ENCODE measurements at regions not wholly inside any gene's neighbourhood (a gene's known extent, or its start where the extent isn't known, plus 50 kb on each side); places are given as distances from the start of the nearest gene placed in this dataset.

- DNase-seq (ENCODE audit: low spot score) = no peak
Observed at GRCh38 chr12:105843986-105844760, 294.6 kb downstream of the NUAK1 start.

GRCh38 chr12:105846331-105846730 is 292.4 kb downstream of the NUAK1 start:
- no peak for DNase-seq (ENCODE audit: low spot score)

GRCh38 chr12:105847068-105847467 is 291.7 kb downstream of the NUAK1 start:
- DNase-seq (ENCODE audit: low spot score) = no peak

- no peak for DNase-seq (ENCODE audit: low spot score)
Observed at GRCh38 chr12:105848286-105848685, 290.5 kb downstream of the NUAK1 start.

GRCh38 chr12:105850103-105850968 is 288.4 kb downstream of the NUAK1 start:
- DNase-seq (ENCODE audit: low spot score) = no peak

GRCh38 chr12:105852496-105852895 is 286.3 kb downstream of the NUAK1 start:
- no peak for DNase-seq (ENCODE audit: low spot score)

- no peak for DNase-seq (ENCODE audit: low spot score)
Observed at GRCh38 chr12:105852951-105853350, 285.8 kb downstream of the NUAK1 start.

GRCh38 chr12:105854071-105854470 is 284.7 kb downstream of the NUAK1 start:
- DNase-seq (ENCODE audit: low spot score) = no peak

GRCh38 chr12:105855361-105856047 is 283.2 kb downstream of the NUAK1 start:
- no peak for DNase-seq (ENCODE audit: low spot score)

GRCh38 chr12:105856048-105856405 is 282.7 kb downstream of the NUAK1 start:
- no peak for DNase-seq (ENCODE audit: low spot score)

- no peak for DNase-seq (ENCODE audit: low spot score)
Observed at GRCh38 chr12:105858981-105859710, 279.6 kb downstream of the NUAK1 start.

- DNase-seq (ENCODE audit: low spot score) = no peak
Observed at GRCh38 chr12:105860561-105861207, 278.1 kb downstream of the NUAK1 start.

- no peak for DNase-seq (ENCODE audit: low spot score)
Observed at GRCh38 chr12:105861227-105861626, 277.5 kb downstream of the NUAK1 start.

GRCh38 chr12:105862163-105862821 is 276.5 kb downstream of the NUAK1 start:
- DNase-seq (ENCODE audit: low spot score) = no peak

GRCh38 chr12:105864316-105864715 is 274.4 kb downstream of the NUAK1 start:
- DNase-seq (ENCODE audit: low spot score) = no peak

GRCh38 chr12:105864901-105865300 is 273.9 kb downstream of the NUAK1 start:
- DNase-seq (ENCODE audit: low spot score) = no peak

GRCh38 chr12:105865886-105866285 is 272.9 kb downstream of the NUAK1 start:
- no peak for DNase-seq (ENCODE audit: low spot score)

GRCh38 chr12:105874121-105874520 is 264.6 kb downstream of the NUAK1 start:
- DNase-seq (ENCODE audit: low spot score) = no peak

- no peak for DNase-seq (ENCODE audit: low spot score)
Observed at GRCh38 chr12:105876396-105876927, 262.3 kb downstream of the NUAK1 start.

GRCh38 chr12:105878964-105879363 is 259.8 kb downstream of the NUAK1 start:
- no peak for DNase-seq (ENCODE audit: low spot score)
